OCI-LY7 (cell line): ENCODE measurements at regions not wholly inside any gene's neighbourhood (a gene's known extent, or its start where the extent isn't known, plus 50 kb on each side); places are given as distances from the start of the nearest gene placed in this dataset.

Experiments
- CTCF ChIP-seq: fragments of 200-600 bp; sonication (generic); conservative IDR thresholded peaks from 2 replicates; pipeline ENCODE4 v1.5.1; 2014; ENCODE audit warnings: mild to moderate bottlenecking, antibody characterized with exemption, low read length, moderate library complexity, mixed read lengths
- EZH2phosphoT487 ChIP-seq: fragments of 200-600 bp; sonication (generic); IDR thresholded peaks from 2 replicates; pipeline ENCODE4 v1.6.1; 2018; ENCODE audit warnings: low read depth, borderline replicate concordance, mild to moderate bottlenecking, mixed run types, antibody characterized with exemption, low read length, moderate library complexity, mixed read lengths

GRCh38 chr1:244336232-244336899 is 115.3 kb downstream of the ADSS2 start:
- TF ChIP-seq CTCF (no peak), EZH2phosphoT487 (no peak)
